ENCODE measurements at regions not wholly inside any gene's neighbourhood (a gene's known extent, or its start where the extent isn't known, plus 50 kb on each side); places are given as distances from the start of the nearest gene placed in this dataset.

GRCh38 chr7:114818501-114818900 is 103.4 kb upstream of the MDFIC start:
- H3K4me1 ChIP-seq (ENCODE audit: control insufficient read depth in 2 of 2, insufficient read depth in 2 of 2, low read length in 2 of 2) = no peaks in the 10 kb centered on the region
- H3K4me1 Mint-ChIP-seq = peaks cover 0 to 15% (median 13%) of the 10 kb centered on the region in 7 donors
- DNase-seq = no peak
- peaks cover 0 to 7% (median 5%) of the 10 kb centered on the region in 5 donors for H3K27me3 Mint-ChIP-seq
- intact Hi-C loops (cut with micrococcal nuclease) = no loop called here
- peaks cover 0 to 6% (median 0%) of the 10 kb centered on the region in 11 donors for H3K9me3 Mint-ChIP-seq
- ChIA-PET CTCF (no interaction called here), POLR2A (no interaction called here)
- H3K27me3 ChIP-seq (ENCODE audit: control insufficient read depth in 2 of 2, insufficient read depth in 2 of 2, low read length in 2 of 2) = no peaks in the 10 kb centered on the region
- H3K4me3 Mint-ChIP-seq = no peak overlapping the region
- no peak overlapping the region for H3K4me3 ChIP-seq (ENCODE audit: low read length)
- H3K27ac ChIP-seq (ENCODE audit: low read depth, low read length) = no peak overlapping the region
- H3K9me3 ChIP-seq (ENCODE audit: control insufficient read depth in 2 of 3, low read length in 3 of 3) = no peaks in the 10 kb centered on the region
- H3K27ac Mint-ChIP-seq = no peak overlapping the region
- H3K36me3 Mint-ChIP-seq = peaks cover 0 to 5% (median 0%) of the 10 kb centered on the region in 5 donors
- ATAC-seq = no peak
- no peaks in the 10 kb centered on the region for H3K36me3 ChIP-seq (ENCODE audit: control insufficient read depth in 2 of 3, insufficient read depth in 3 of 3, low read length in 3 of 3)

- POLR2A ChIA-PET = no interaction called here
- peaks cover 0 to 6% (median 3%) of the 10 kb centered on the region in 7 donors for H3K4me1 Mint-ChIP-seq
- Histone ChIP-seq H3K27me3 (ENCODE audit: control insufficient read depth in 2 of 2, insufficient read depth in 2 of 2, low read length in 2 of 2) (no peaks in the 10 kb centered on the region), H3K9me3 (ENCODE audit: control insufficient read depth in 2 of 3, low read length in 3 of 3) (no peaks in the 10 kb centered on the region), H3K4me1 (ENCODE audit: control insufficient read depth in 2 of 2, insufficient read depth in 2 of 2, low read length in 2 of 2) (no peaks in the 10 kb centered on the region), H3K27ac (ENCODE audit: low read depth, low read length) (no peak overlapping the region), H3K36me3 (ENCODE audit: control insufficient read depth in 2 of 3, insufficient read depth in 3 of 3, low read length in 3 of 3) (no peaks in the 10 kb centered on the region), H3K4me3 (ENCODE audit: low read length) (no peak overlapping the region)
- peaks cover 0 to 7% (median 5%) of the 10 kb centered on the region in 5 donors for H3K27me3 Mint-ChIP-seq
- intact Hi-C loops (cut with micrococcal nuclease) = no loop called here
- H3K9me3 Mint-ChIP-seq = peaks cover 0 to 6% (median 0%) of the 10 kb centered on the region in 11 donors
- no peak overlapping the region for H3K27ac Mint-ChIP-seq
- ATAC-seq (no peak), DNase-seq (no peak)
- peaks cover 0 to 5% (median 0%) of the 10 kb centered on the region in 5 donors for H3K36me3 Mint-ChIP-seq
- H3K4me3 Mint-ChIP-seq = no peak overlapping the region
- CTCF ChIA-PET = no interaction called here
Measured at GRCh38 chr7:114819616-114820362, 102.1 kb upstream of the MDFIC start.

GRCh38 chr7:114821030-114821900 is 100.6 kb upstream of the MDFIC start:
- ChIA-PET POLR2A (no interaction called here), CTCF (interaction anchor here (0.8 kb wide), 1 partner anchor 312 kb away, joined by 3 read pairs; no protein-coding TSS in a partner anchor)
- ATAC-seq (no peak), DNase-seq (no peak)
- Histone ChIP-seq H3K36me3 (ENCODE audit: control insufficient read depth in 2 of 3, insufficient read depth in 3 of 3, low read length in 3 of 3) (no peaks in the 10 kb centered on the region), H3K9me3 (ENCODE audit: control insufficient read depth in 2 of 3, low read length in 3 of 3) (no peaks in the 10 kb centered on the region), H3K4me3 (ENCODE audit: low read length) (no peak overlapping the region), H3K4me1 (ENCODE audit: control insufficient read depth in 2 of 2, insufficient read depth in 2 of 2, low read length in 2 of 2) (no peaks in the 10 kb centered on the region), H3K27me3 (ENCODE audit: control insufficient read depth in 2 of 2, insufficient read depth in 2 of 2, low read length in 2 of 2) (no peaks in the 10 kb centered on the region), H3K27ac (ENCODE audit: low read depth, low read length) (no peak overlapping the region)
- Mint-ChIP-seq H3K27me3 (peaks cover 0 to 16% (median 5%) of the 10 kb centered on the region in 5 donors), H3K4me3 (no peak overlapping the region), H3K4me1 (peaks cover 3 to 16% (median 11%) of the 10 kb centered on the region in 7 donors), H3K9me3 (peaks cover 3 to 13% (median 9%) of the 10 kb centered on the region in 11 donors), H3K36me3 (peaks cover 0 to 15% (median 3%) of the 10 kb centered on the region in 5 donors), H3K27ac (no peak overlapping the region)
- intact Hi-C loops (cut with micrococcal nuclease) = no loop called here

GRCh38 chr7:114822131-114822530 is 99.8 kb upstream of the MDFIC start:
- peaks cover 3 to 18% (median 13%) of the 10 kb centered on the region in 11 donors for H3K9me3 Mint-ChIP-seq
- intact Hi-C loops (cut with micrococcal nuclease) = no loop called here
- CTCF ChIA-PET = interaction anchor here (0.8 kb wide), 1 partner anchor 311 kb away, joined by 3 read pairs; no protein-coding TSS in a partner anchor

GRCh38 chr7:114822844-114823243 is 99.0 kb upstream of the MDFIC start:
- Mint-ChIP-seq H3K9me3 (peaks cover 3 to 25% (median 18%) of the 10 kb centered on the region in 11 donors), H3K4me1 (peaks cover 3 to 16% (median 11%) of the 10 kb centered on the region in 7 donors), H3K36me3 (peaks cover 0 to 14% (median 3%) of the 10 kb centered on the region in 5 donors), H3K27me3 (peaks cover 0 to 16% (median 5%) of the 10 kb centered on the region in 5 donors), H3K4me3 (no peak overlapping the region), H3K27ac (no peak overlapping the region)
- POLR2A ChIA-PET = no interaction called here
- ATAC-seq (no peak), DNase-seq (no peak)
- H3K4me1 ChIP-seq (ENCODE audit: control insufficient read depth in 2 of 2, insufficient read depth in 2 of 2, low read length in 2 of 2) = no peaks in the 10 kb centered on the region
- no peak overlapping the region for H3K4me3 ChIP-seq (ENCODE audit: low read length)
- no peaks in the 10 kb centered on the region for H3K27me3 ChIP-seq (ENCODE audit: control insufficient read depth in 2 of 2, insufficient read depth in 2 of 2, low read length in 2 of 2)
- no peak overlapping the region for H3K27ac ChIP-seq (ENCODE audit: low read depth, low read length)
- CTCF ChIA-PET = no interaction called here
- no peaks in the 10 kb centered on the region for H3K9me3 ChIP-seq (ENCODE audit: control insufficient read depth in 2 of 3, low read length in 3 of 3)
- intact Hi-C loops (cut with micrococcal nuclease) = no loop called here
- no peaks in the 10 kb centered on the region for H3K36me3 ChIP-seq (ENCODE audit: control insufficient read depth in 2 of 3, insufficient read depth in 3 of 3, low read length in 3 of 3)

More at GRCh38 chr7:114822131-114822530, 99.8 kb upstream of the MDFIC start:
- Mint-ChIP-seq H3K27ac (no peak overlapping the region), H3K36me3 (peaks cover 0 to 15% (median 3%) of the 10 kb centered on the region in 5 donors), H3K27me3 (peaks cover 0 to 16% (median 5%) of the 10 kb centered on the region in 5 donors), H3K4me1 (peaks cover 3 to 16% (median 11%) of the 10 kb centered on the region in 7 donors), H3K4me3 (no peak overlapping the region)
- Histone ChIP-seq H3K36me3 (ENCODE audit: control insufficient read depth in 2 of 3, insufficient read depth in 3 of 3, low read length in 3 of 3) (no peaks in the 10 kb centered on the region), H3K9me3 (ENCODE audit: control insufficient read depth in 2 of 3, low read length in 3 of 3) (no peaks in the 10 kb centered on the region), H3K4me1 (ENCODE audit: control insufficient read depth in 2 of 2, insufficient read depth in 2 of 2, low read length in 2 of 2) (no peaks in the 10 kb centered on the region), H3K4me3 (ENCODE audit: low read length) (no peak overlapping the region), H3K27me3 (ENCODE audit: control insufficient read depth in 2 of 2, insufficient read depth in 2 of 2, low read length in 2 of 2) (no peaks in the 10 kb centered on the region), H3K27ac (ENCODE audit: low read depth, low read length) (no peak overlapping the region)
- ATAC-seq = no peak
- no peak for DNase-seq
- POLR2A ChIA-PET = no interaction called here

- Histone ChIP-seq H3K4me3 (ENCODE audit: low read length) (no peak overlapping the region), H3K4me1 (ENCODE audit: control insufficient read depth in 2 of 2, insufficient read depth in 2 of 2, low read length in 2 of 2) (no peaks in the 10 kb centered on the region), H3K27ac (ENCODE audit: low read depth, low read length) (no peak overlapping the region), H3K36me3 (ENCODE audit: control insufficient read depth in 2 of 3, insufficient read depth in 3 of 3, low read length in 3 of 3) (no peaks in the 10 kb centered on the region), H3K9me3 (ENCODE audit: control insufficient read depth in 2 of 3, low read length in 3 of 3) (no peaks in the 10 kb centered on the region), H3K27me3 (ENCODE audit: control insufficient read depth in 2 of 2, insufficient read depth in 2 of 2, low read length in 2 of 2) (no peaks in the 10 kb centered on the region)
- ChIA-PET CTCF (no interaction called here), POLR2A (no interaction called here)
- no peak for ATAC-seq
- Mint-ChIP-seq H3K36me3 (peaks cover 0 to 18% (median 3%) of the 10 kb centered on the region in 5 donors), H3K27ac (no peak overlapping the region), H3K4me3 (no peak overlapping the region), H3K9me3 (peaks cover 3 to 25% (median 19%) of the 10 kb centered on the region in 11 donors), H3K27me3 (peaks cover 0 to 16% (median 5%) of the 10 kb centered on the region in 5 donors), H3K4me1 (peaks cover 3 to 16% (median 11%) of the 10 kb centered on the region in 7 donors)
- intact Hi-C loops (cut with micrococcal nuclease) = no loop called here
- DNase-seq = no peak
Measured at GRCh38 chr7:114823290-114823689, 98.6 kb upstream of the MDFIC start.
